HFFc6 (cell line): ENCODE measurements at regions not wholly inside any gene's neighbourhood (a gene's known extent, or its start where the extent isn't known, plus 50 kb on each side); places are given as distances from the start of the nearest gene placed in this dataset.

Experiments used
- DNase-seq: peaks from one replicate; pipeline ENCODE4 v3.0.0-alpha.2; 2018
- H3K27ac Mint-ChIP-seq: 2 replicates; pipeline ENCODE4 v1.8.0; 2020; ENCODE audit warnings: mild to moderate bottlenecking, mixed read lengths
- H3K27me3 Mint-ChIP-seq: 2 replicates; pipeline ENCODE4 v1.8.0; 2021; ENCODE audit warnings: mild to moderate bottlenecking, moderate library complexity, mixed read lengths; ENCODE audit not compliant: insufficient read depth
- H3K36me3 Mint-ChIP-seq: 2 replicates; pipeline ENCODE4 v1.8.0; 2021; ENCODE audit warnings: low read depth, mixed read lengths
- H3K4me1 Mint-ChIP-seq: 2 replicates; pipeline ENCODE4 v1.8.0; 2020; ENCODE audit warnings: low read depth, mixed read lengths
- H3K4me3 Mint-ChIP-seq: 2 replicates; pipeline ENCODE4 v1.8.0; 2020; ENCODE audit warnings: mild to moderate bottlenecking, moderate library complexity, mixed read lengths
- H3K9me3 Mint-ChIP-seq: 2 replicates; pipeline ENCODE4 v1.8.0; 2020; ENCODE audit warnings: mild to moderate bottlenecking, mixed read lengths
- TF ChIP-seq, protein P1 (sequence below): fragments of 200-600 bp; sonication (generic); IDR thresholded peaks from 2 replicates; pipeline ENCODE4 v1.5.0; 2021; ENCODE audit warnings: antibody characterized with exemption, mild to moderate bottlenecking

DNA sequence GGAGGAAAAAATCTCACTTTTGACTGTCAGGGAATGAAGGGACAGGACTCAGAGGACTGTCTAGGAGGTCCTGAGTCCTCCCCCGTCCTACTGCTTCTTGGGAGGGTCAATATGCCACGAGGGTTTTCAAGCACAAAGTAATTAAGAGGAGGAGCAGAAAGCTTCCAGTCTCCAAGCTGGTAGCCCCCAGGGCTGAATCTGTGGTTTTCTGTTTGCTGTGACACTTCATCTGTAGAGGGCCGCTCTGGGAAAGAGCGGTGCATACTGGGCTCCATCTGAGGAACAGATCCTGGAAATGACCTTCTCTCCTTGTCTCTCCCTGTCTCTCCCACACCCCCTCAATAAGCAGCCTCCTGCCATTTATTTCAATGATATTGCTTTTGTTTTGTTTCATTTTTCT, 180.1 kb upstream of the SDK2 start:
- Mint-ChIP-seq H3K36me3 (no peaks in the 10 kb centered on the region), H3K4me1 (no peaks in the 10 kb centered on the region), H3K27me3 (peaks cover 3% of the 10 kb centered on the region; the same call in 1 of the 2 replicates), H3K9me3 (peaks cover 42% of the 10 kb centered on the region), H3K4me3 (no peak overlapping the region), H3K27ac (no peak overlapping the region)
- TF ChIP-seq, protein P1, sequence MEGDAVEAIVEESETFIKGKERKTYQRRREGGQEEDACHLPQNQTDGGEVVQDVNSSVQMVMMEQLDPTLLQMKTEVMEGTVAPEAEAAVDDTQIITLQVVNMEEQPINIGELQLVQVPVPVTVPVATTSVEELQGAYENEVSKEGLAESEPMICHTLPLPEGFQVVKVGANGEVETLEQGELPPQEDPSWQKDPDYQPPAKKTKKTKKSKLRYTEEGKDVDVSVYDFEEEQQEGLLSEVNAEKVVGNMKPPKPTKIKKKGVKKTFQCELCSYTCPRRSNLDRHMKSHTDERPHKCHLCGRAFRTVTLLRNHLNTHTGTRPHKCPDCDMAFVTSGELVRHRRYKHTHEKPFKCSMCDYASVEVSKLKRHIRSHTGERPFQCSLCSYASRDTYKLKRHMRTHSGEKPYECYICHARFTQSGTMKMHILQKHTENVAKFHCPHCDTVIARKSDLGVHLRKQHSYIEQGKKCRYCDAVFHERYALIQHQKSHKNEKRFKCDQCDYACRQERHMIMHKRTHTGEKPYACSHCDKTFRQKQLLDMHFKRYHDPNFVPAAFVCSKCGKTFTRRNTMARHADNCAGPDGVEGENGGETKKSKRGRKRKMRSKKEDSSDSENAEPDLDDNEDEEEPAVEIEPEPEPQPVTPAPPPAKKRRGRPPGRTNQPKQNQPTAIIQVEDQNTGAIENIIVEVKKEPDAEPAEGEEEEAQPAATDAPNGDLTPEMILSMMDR = no peak
- DNase-seq = no peak

DNA sequence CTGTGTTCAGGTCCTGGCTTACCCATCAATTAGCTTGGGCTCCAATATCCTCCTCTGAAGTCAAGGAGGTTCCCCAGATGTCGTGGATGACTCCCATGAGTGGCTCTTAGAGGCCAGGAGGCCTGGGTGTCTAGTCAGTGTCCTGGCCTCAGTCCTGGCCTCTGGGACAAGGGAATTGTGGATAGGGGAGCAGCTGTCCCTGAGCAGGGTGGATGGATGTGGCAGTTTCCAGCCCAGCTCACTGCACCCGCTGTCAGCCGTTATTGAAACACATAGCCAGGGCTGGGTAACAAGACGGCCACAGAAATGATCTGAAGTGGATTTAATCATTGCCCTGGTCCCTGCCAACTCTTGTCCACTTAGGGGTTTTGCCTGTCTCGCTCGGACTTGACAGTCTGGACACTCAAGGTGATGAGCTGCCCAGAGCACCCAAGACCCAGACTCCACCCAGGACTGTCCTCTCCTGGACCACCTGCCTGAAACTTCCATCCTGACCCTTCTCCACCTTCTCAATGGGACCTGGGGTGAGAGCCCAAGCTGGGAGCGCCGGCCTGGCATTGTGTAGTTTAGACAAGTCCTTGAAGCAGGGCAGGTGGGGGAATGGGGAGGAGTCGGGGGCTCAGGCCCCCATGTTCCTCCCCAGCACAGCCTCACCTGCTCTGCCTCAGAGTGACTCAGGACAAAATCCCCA, 182.1 kb upstream of the SDK2 start:
- H3K36me3 Mint-ChIP-seq = peaks cover 4% of the 10 kb centered on the region; the same call in 1 of the 2 replicates
- H3K27ac Mint-ChIP-seq = no peak overlapping the region
- TF ChIP-seq, protein P1 = no peak
- H3K27me3 Mint-ChIP-seq = peaks cover 3% of the 10 kb centered on the region; the same call in 1 of the 2 replicates
- H3K4me3 Mint-ChIP-seq = no peak overlapping the region
- H3K4me1 Mint-ChIP-seq = no peaks in the 10 kb centered on the region
- no peak for DNase-seq
- peaks cover 55% of the 10 kb centered on the region for H3K9me3 Mint-ChIP-seq

DNA sequence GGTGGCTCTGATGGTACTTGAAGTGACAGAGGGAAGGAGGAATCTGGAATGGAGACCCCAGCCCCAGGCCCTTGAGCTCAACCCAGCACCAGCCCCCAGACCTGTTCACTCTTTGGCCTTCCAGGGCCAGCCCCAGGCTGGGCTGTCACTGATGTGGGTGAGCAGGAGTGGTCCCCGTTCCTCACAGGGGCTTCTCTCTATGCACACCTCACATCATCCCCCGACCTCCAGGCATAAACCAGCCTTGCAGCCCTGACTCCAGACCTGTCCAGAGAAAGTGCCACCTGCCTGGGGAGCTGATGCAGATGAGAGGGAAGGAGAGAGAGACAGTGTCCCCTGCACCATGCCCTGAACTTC, 182.6 kb upstream of the SDK2 start:
- H3K9me3 Mint-ChIP-seq = peaks cover 60% of the 10 kb centered on the region
- peaks cover 3% of the 10 kb centered on the region; the same call in 1 of the 2 replicates for H3K27me3 Mint-ChIP-seq
- no peaks in the 10 kb centered on the region for H3K4me1 Mint-ChIP-seq
- no peak for DNase-seq
- H3K36me3 Mint-ChIP-seq = peaks cover 4% of the 10 kb centered on the region; the same call in 1 of the 2 replicates
- H3K4me3 Mint-ChIP-seq = no peak overlapping the region
- TF ChIP-seq, protein P1 = no peak
- H3K27ac Mint-ChIP-seq = no peak overlapping the region

DNA sequence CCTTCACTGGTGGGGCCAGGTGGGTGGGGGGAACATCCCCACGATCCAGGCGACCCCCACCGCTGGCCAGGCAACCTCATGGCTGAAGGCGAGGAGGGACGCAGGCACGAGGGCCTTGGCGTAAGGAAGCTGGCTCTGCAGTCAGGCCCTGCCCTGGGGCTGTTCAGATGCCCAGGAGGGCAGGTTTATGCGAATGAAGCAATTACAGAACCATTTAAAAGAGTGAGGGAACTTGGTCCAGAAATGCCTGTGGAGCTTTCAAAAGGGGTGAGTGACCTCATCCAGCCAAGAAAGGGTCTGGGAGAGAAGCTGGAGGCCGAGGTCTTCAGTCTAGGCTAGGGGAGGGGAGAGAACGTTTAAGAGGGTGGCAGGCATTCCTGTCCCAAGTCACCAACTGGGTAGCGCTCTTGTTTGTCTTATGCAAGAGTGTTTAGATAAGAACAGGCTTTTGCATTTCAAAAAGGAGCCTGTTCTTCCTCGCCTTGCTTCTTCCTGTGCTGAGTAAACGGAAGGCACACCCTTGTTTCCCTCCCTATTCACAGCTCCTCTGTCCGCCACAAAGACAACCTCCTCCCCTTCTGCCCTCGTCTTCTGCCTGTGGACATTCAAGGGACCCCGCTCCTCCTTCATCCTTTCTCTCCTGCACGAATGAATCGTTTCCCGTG, 183.5 kb upstream of the SDK2 start:
- peaks cover 59% of the 10 kb centered on the region for H3K9me3 Mint-ChIP-seq
- no peak overlapping the region for H3K27ac Mint-ChIP-seq
- TF ChIP-seq, protein P1 = no peak
- peaks cover 3% of the 10 kb centered on the region; the same call in 1 of the 2 replicates for H3K27me3 Mint-ChIP-seq
- DNase-seq = no peak
- peaks cover 4% of the 10 kb centered on the region; the same call in 1 of the 2 replicates for H3K36me3 Mint-ChIP-seq
- H3K4me1 Mint-ChIP-seq = no peaks in the 10 kb centered on the region
- no peak overlapping the region for H3K4me3 Mint-ChIP-seq

- Mint-ChIP-seq H3K27me3 (peaks cover 7% of the 10 kb centered on the region), H3K4me3 (no peak overlapping the region), H3K9me3 (peaks cover 53% of the 10 kb centered on the region), H3K4me1 (no peaks in the 10 kb centered on the region), H3K27ac (no peak overlapping the region), H3K36me3 (peaks cover 4% of the 10 kb centered on the region; the same call in 1 of the 2 replicates)
- TF ChIP-seq, protein P1 = no peak
- DNase-seq = no peak
These were observed 185.5 kb upstream of the SDK2 start for GRCh38 chr17:73829676-73830280.
